GM18858 (cell line): ENCODE measurements at regions not wholly inside any gene's neighbourhood (a gene's known extent, or its start where the extent isn't known, plus 50 kb on each side); places are given as distances from the start of the nearest gene placed in this dataset.

Source experiments
- ATAC-seq: cut with Tn5 transposase; IDR thresholded peaks from one replicate; pipeline ENCODE4 v1.9.1; 2021; ENCODE audit not compliant: unreplicated experiment

DNA sequence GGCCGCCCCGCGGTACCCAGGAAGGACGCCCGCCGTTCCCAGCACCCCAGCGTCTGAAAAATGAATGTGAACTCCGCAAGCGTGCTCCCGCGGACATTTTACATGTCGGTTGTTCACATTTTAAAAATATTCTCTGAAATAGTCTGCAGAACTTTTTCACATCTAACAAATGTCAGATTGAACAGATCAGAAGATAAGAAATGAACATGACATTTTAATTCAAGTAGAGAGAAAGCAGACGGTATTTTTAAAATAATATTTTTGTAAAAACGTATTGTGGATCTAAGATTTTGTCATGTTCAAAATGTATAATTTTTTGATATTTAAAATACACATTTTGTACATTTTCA lies 101.8 kb upstream of the DIO3 start:
- ATAC-seq, result no peak

DNA sequence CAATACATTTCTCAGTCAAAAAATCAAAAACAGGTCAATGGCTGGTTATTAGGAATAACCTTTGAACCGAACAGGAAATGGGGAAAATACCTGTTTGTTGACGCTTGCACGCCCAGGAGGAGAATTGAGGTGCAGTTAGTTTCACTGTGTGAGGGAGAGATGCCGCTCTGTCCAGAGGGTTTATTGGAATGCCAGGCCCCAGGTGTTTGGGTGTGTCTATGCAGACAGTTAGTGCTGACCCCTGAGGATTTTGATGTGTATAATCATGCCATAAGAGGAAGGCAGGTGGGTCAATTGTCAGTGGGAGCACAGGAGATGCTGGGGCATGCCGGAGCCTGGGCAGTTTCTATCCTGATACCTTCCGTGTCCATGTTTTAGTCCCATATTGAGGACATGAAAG lies 100.8 kb upstream of the DIO3 start:
- ATAC-seq, result no peak

DNA sequence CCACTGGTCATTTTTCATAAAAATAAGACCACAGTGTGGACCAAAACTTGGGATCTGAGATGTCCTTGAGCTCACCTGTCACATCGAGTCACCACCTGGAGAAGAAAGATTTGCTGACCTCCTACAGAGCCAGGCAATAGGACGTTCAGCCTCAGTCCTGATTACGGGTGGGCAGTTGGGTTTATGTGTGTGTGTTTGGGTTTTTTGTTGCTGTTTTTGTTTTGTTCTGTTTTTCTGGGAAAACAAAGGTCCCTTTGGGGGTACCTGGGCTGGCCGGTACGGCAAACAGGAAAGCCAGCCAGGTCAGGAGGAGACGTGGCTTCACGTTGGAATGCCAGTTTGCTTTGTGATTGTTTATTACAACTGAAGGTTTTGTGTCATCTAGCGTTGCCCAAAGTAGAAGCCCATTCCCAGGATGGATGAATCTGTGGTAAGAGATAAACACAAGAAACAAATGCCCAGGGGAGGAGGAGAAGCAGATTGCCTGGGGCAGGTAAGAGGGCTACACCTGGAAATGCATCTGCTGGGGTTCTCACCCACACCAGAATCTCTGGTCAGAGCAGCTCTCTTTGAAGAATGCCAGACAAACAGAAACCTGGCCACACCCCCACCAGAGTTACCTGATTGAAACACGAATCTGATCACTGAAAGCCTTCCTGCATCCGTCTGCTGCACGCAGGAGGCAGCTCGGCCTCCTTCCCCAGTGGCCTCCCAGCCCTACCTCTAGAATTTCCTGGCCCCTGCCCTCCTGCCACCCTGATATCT lies 100.1 kb upstream of the DIO3 start:
- ATAC-seq, result no peak

DNA sequence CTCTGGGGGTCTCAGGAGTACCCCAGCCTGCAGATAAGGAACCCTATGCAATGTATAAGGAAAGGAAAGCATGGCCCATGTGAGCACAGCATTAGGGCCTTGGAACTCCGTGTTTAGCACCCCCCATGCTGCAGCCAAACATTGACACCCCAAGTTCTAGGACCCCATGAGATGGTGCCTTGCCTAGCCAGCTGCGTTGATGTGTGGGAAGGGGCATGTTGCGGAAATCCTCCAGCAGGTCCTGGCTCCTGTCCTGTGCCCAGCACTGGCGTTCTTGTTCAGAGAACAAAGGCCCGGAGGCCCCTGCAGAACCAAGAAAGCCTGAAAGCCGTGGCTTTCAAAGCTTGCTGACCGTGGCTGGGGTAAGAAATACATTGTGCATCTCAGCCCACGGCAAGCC lies 99.4 kb upstream of the DIO3 start:
- ATAC-seq, result no peak

DNA sequence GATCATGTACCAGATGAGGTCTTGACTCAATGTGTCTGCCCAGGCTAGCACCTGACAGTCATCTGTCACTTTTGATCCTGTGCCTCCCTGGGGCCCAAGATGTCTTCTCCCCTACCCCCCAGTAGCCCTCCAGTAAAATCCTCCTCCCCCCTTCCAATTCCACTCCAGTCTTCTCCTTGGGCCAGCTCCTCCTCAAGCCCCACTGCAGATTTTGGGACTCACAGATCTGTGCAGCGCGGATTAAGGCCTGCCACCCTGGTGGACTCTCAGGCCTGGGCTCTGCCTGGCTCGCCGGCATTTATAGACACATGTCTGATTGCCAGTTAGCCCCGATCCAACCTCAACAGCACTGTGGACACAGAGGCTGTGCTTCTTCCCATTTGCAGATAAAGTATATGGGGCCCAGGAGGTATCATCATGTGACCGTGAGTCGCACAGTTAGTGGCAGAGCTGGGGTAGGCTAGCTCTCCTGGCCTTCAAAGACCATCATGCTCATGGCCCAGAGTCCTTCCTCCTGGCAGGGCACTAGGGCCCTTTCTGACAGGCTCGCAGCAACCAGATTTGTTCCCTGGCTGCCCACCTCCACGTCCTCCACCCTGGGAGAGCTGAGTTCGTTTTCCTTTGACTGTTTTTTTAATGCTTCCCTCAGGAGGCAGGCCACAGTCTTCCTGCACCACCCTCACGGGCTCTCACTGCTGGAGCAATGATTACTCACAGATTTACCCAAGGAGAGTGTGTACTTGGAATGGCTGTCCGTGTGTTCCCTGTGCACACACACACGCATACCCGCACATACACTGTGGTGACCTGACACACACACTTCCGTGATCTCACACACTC lies 98.3 kb upstream of the DIO3 start:
- ATAC-seq, result no peak

DNA sequence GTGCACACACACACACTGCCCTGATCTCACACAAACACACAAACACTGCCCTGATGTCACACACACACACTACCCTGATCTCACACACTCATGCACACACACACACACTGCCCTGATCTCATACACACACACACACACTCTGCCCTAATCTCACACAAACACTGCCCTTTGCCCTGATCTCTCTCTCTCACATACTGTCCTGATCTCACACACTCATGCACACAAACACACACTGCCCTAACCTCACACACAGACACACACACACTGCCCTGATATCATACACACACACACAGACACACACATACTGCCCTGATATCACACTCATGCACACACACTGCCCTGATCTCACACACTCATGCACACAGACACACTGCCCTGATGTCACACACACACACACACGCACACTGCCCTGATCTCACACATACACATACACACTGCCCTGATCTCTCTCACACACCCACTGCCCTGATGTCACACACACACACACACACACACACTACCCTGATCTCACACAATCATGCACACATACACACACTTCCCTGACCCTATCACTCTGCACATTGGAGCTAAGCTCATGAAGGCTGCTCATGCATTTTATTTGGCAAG lies 97.6 kb upstream of the DIO3 start:
- no peak for ATAC-seq

DNA sequence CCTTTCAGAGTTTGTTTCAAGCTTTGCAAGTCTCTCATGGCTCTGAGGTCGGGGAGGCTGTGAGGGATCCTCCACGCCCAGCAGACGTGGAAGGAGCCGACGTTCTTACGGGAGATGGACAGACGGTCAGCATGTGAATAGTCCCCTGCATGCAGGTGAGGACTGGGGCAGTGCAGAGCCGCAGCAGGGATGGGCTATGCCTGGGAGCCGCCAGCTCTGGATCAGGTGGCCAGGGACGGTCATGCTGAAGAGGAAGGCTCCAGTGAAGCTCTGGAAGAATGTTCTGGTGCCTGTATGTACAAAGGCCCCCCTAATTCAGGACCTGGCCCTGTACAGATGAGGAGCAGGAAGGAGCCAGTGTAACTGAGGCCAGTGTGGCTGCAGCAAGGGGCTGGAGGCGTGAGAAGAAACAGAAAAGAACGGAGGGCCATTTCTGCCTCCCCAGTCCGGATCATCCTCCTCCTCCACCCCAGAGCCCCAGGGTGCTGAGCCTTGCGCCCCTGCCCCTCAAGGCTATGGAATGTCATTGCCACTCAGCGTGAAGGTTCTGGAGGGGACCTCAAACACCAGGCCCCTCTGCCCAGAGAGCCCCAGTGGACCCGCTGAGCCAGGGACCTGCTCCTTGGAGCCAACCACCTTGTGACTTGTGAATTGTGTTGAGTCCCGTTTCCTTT lies 96.8 kb upstream of the DIO3 start:
- ATAC-seq, result no peak

DNA sequence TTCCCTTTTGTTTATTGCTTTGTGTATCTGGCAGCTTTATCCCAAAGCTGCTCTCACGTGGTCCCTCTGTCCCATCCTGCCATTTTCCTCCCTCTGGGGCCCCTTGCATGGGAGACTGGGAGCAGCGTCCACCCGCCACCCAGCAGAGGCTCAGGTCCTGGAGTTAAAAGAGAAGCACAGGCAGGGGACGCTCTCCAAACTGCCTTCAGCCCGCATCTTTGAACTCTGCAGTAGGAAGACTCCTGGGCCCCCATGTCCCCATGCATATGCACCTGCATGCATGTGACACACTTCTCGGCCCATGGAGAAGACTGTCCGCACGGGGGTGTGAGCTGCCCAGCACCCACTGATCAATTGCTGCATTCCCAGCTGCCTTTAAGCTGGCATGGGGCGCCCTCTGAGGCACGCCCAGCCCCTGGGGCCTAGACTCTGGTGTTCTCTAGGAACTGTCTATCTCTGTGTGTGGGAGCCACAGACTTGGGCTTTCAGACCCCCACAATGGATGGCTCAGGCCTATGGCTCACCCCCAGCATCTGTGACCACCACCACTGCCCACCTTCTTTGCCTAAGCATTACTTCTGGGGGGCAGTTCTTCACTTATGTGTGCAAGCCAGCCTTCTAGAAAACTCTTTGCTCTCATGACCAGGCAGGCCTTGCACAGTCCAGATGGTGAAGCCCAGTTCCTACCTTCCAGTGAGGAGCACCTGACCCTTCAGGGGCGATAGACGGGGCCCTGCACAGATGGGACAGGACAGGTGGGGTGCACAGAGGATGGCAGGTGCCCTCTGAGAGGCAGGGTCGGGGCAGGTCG lies 96.1 kb upstream of the DIO3 start:
- ATAC-seq, result no peak

DNA sequence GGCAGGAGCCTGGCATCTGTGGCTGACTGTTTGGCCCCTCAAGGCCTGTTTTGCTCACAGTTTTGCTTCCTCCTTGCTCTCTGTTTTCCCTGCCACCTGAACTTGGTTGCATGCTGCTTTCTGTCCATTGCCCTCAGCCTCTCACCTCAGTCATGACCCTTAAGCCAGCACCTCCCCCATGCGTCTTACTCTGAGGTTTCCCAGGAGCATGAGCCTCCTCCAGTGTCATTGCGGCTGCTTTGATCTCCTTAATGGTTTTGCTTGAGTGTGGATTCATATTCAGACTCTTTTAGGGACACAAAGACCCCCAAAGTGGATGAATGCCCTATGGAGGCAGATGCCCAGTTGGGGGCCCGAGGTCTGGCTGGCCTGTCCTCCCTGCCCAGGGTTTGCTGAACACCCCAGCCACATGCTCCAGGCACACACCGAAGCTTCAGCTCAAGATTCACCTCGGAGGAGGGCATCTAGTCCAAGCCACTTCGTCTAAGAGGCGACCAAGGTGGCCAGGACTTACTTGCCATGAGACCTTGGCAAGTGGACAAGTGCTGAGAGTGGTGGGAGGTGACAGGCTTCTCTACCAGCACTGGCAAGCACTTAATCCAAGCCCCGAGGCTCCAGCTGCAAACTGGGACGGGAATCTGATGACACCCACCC lies 95.4 kb upstream of the DIO3 start:
- ATAC-seq, result no peak

DNA sequence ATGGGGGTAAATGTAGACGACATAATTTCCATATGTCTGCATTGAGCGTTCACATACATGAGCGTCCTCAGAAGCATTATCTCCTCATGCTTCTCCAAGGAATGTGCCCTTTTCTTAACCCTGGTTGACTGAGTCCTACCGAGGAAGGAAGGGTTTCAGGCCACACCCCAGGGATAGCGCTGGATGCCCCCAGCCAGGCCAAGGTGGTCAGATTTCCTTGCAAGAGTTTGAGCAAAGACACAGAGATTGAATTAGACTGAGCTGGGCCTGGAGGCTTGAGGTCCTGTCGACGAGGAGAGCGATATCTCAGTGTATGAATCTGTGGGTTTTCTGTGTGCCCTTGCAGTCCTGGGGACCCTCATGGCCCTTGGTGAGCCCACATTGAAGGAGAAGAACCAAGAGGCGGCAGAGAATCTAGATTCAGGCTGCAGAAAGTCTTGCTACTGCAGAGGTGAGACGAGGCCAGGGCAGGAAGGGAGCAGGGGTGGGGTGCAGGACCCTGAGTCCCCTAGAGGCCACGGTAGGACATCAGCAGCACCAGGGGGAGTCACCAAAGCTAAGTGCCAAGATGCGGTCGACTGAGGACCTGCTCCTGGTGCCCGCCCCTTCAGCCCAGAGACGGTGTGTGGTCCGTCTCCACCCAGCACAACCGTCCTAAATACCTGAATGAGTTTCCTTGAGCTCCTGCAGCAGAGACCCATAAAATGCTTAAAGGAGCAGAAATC lies 94.7 kb upstream of the DIO3 start:
- no peak for ATAC-seq

DNA sequence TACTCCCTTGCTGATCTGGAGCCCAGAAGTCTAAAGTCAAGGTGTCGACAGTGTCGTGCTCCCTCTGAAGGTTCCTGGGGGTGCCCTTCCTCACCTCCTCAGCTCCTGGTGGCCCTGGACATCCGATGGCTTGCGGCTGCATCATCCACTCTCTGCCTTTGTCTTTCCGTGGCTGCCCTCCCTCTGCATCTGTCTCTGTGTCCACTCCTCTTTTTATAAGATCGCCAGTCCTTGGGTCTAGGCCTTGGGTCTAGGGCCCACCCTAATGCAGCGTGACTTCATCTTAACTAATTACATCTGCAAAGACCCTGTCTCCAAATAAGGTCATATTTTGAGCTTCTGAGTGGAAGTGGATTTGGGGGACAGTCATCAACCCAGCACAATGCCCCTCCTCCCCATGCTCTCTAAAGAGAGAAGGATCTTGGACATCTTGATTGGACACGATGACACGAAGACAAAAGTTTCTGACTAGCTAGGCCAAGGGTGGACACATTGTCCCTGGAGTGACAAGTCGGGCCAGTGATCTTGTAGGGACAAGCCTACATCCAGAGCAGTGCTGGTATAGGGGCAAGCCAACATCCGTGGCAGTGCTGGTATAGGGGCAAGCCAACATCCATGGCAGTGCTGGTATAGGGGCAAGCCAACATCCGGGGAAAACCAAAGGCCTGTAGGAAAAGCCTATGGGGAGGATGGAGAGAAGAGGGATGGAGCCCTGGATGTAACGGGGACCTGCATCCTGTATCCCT lies 93.9 kb upstream of the DIO3 start:
- ATAC-seq, result no peak

DNA sequence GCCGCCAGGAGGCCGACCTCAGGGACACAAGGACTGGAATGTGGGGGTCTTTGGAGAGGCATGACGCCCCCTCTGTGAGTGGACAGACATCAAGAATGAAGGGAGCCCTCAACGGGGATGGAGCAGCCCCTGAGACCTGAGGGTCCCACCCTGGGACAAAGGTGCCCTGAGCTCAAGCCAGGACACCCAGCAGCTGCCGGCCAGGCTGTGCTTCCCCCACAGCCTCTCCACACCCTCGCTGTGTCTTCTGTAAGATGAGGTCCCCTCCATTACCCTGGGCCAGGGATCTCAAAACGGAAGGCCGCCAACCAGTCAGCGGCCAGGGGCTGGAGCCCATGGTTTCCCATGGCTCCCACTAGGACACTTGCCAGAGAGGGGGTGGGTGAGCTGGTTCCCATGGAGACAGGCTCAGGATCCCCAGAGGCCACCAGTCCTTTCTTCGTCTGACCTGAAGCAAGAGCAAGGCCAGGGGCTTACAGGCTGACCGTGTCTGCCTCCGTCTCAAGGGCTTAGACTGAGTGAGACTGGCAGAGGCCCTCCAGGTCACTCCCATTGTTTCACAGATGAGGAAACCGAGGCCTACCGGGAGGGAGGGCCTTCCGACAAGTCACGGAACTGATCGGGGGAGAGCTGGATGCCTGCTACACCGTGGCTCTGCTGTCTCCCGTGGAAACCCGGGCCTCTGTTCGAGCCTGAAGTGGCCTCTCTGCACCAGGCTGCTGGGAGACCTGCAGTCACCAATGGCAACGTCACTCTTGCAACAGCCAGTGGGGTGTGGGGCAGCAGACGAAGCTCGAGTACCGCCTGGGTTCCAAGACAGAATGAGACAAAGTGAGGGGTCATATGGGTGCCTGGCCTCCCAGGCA lies 91.7 kb upstream of the DIO3 start:
- no peak for ATAC-seq

DNA sequence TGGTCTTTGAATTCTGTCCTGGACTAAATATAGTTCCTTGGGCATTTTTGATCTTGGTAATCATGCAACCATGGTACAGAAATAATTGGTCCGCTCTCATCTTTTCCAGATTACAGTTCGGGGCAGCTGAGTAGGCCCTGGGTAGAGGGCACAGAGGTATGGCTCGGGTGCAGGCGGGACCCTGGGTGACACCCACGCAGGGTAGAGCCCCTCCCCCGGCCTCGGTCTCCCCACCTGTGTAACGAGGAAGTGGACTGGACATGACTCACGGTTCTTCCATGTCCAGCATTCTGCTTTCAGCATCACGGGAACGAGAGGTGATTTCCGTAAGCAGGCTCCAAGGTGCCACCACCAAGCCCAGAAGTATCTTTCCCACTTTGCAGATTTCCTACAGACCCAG lies 91.0 kb upstream of the DIO3 start:
- no peak for ATAC-seq

DNA sequence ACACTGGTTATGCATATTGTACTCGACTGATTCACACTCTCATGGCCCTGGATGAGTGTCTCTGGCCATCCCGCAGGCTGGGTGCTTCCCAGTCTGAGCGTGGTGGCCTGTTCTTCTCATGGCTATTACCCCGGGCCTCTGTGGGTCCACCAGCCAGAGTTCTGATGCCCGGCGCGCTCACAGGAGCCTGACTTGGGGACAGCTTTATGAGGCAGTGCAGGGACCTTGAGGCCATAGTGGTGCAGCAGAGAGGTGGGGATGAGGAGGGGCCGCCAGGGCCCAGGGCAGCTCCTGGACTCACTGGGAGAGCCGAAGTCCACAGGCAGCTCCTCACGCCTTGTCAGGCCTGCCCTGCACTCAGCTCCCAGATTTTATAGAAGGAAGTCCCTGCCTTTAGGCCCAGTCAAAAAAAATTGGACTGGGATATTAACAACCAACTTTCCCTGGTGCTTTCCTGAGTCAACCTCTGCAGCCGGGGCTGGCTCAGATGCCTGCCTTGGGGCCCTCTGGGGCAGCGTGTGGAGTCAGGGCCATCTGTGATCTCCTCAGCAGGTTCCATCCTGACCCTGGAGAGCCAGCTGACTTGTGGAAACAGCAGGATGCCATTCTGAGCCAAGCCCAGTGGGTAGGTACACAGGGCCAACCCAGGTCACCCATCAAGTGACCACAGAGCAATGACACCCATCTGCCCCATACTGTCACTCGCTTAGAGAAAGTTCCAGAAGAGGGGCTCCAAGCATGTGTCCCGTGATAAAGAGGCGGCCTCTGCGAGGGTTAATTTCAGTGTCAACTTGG lies 89.4 kb upstream of the DIO3 start:
- ATAC-seq, result no peak

DNA sequence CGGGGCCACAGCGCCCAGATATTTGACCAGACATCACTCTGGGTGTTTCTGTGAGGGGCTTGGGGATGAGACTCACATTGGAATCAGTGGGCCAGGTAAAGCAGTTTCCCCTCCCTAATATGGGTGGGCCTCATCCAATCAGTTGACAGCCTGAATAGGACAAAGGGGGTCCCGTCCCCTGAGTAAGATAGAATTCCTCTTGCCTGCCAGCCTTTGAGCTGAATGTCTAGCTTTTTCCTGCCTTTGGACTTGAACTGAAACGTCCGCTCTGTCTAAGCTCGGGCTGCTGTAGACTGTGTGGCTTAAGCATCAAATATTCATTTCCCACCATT lies 88.8 kb upstream of the DIO3 start:
- ATAC-seq, result no peak

DNA sequence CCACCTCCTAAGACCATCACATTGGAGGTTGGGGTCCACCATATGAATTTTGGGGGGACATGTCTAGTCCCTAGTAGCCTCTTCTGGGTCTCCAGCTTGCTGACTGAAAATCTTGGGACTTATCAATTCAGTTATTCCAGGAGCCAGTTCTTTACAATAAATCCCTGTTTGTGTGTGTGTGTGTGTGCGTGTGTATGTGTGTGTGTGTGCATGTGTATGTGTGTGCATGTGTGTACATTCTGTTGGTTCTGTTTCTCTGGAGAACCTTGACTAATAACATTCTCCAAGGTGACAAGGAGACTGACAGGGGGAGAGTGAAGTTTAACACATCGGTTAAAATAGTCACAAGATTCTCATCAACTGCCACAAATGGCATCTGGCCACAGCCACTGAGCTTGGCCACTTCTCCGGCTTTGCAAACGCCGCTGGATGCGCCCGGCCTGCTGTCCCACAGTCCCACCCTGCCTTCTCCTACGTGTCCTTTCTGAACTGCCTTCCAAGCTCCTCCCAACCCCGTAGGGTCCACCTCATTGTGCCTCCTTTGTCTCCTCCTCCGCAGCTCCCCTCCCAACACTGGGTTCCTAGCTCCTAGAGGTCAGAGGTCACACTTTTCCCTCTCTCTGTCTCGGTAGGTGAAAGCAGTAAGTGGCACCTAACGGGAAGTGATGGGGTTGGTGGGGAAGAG lies 88.1 kb upstream of the DIO3 start:
- ATAC-seq, result no peak
